AG04450 (cell line): ENCODE measurements at regions not wholly inside any gene's neighbourhood (a gene's known extent, or its start where the extent isn't known, plus 50 kb on each side); places are given as distances from the start of the nearest gene placed in this dataset.

Experiments used
- CTCF ChIA-PET: fragments of 300-600, 350-600 bp; formaldehyde crosslinking; extraction: SDS; loops from one replicate; lab custom pipeline; 2022; ENCODE audit warnings: antibody characterized with exemption, inconsistent platforms; lab: Charles Lee
- POLR2A ChIA-PET: fragments of 350-600 bp; formaldehyde crosslinking; extraction: SDS; loops from one replicate; lab custom pipeline; 2021; ENCODE audit warnings: antibody characterized with exemption, inconsistent platforms; lab: Yijun Ruan, JAX
- DNase-seq: peaks from one replicate; pipeline ENCODE4 v3.0.0-alpha.2; 2011; ENCODE audit warnings: low read depth, low spot score
- H3K27ac ChIP-seq: one replicate; pipeline ENCODE4 v1.5.1; 2012; ENCODE audit warnings: low read depth, low read length, control low read depth
- H3K27me3 ChIP-seq: one replicate; pipeline ENCODE4 v1.6.0; 2012; ENCODE audit warnings: low read length; ENCODE audit not compliant: control insufficient read depth, insufficient read depth
- H3K4me3 ChIP-seq: 2 replicates; pipeline ENCODE4 v1.5.1; 2011; ENCODE audit warnings: mild to moderate bottlenecking, low read depth, low read length, control low read depth
- H3K9me3 ChIP-seq: 2 replicates; pipeline ENCODE4 v1.5.1; 2012; ENCODE audit warnings: low read length; ENCODE audit not compliant: control insufficient read depth, insufficient read depth
- TF ChIP-seq, protein P1 (sequence below): IDR thresholded peaks from 2 replicates; pipeline ENCODE4 v1.5.1; 2011; ENCODE audit warnings: low read depth, low read length, control low read depth, inconsistent platforms

DNA sequence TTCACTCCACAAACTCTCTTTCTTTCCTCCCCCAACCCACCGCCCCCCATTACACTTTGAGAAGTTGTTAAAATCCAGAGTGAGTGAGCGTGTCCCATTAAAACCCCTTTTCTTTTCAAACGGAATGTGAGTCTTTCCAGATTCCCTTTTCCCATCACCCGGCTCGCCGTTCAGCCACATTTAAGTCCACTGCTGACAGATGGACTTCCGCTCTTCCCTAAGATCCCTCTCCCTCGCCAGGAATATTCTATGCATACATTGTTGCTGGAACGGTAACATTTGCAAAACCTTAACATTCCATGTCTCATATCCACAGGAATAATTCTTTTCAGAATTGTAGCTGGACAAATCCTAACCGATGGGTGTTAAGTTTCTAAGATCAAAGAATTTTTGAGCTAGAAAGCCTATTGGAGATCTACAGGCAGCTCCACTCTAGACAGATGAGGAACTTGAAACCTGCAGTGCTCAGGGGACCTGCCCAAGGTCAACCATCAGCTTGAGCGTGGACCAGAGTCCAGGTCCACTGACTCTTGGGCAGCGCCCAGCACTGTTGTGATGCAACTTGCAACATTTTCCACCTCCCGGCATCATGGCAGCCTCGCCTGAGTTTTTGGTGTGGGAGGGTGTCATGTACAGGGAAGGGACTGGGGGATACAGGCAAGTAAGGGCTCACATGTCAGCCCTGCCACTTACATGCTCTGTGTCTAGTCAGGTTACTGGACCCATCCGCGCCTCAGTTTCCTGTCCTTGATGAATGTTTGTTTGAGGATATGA is 500.1 kb downstream of the CCDC171 start:
- H3K9me3 ChIP-seq: no peaks in the 10 kb centered on the region
- no peak overlapping the region for H3K27ac ChIP-seq
- no peak for DNase-seq
- no peaks in the 10 kb centered on the region for H3K27me3 ChIP-seq
- TF ChIP-seq, protein P1, sequence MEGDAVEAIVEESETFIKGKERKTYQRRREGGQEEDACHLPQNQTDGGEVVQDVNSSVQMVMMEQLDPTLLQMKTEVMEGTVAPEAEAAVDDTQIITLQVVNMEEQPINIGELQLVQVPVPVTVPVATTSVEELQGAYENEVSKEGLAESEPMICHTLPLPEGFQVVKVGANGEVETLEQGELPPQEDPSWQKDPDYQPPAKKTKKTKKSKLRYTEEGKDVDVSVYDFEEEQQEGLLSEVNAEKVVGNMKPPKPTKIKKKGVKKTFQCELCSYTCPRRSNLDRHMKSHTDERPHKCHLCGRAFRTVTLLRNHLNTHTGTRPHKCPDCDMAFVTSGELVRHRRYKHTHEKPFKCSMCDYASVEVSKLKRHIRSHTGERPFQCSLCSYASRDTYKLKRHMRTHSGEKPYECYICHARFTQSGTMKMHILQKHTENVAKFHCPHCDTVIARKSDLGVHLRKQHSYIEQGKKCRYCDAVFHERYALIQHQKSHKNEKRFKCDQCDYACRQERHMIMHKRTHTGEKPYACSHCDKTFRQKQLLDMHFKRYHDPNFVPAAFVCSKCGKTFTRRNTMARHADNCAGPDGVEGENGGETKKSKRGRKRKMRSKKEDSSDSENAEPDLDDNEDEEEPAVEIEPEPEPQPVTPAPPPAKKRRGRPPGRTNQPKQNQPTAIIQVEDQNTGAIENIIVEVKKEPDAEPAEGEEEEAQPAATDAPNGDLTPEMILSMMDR: no peak
- ChIA-PET POLR2A (no interaction called here), CTCF (interaction anchor here (0.6 kb wide), 1 partner anchor 9 kb away, joined by 3 read pairs; no protein-coding TSS in a partner anchor)
- H3K4me3 ChIP-seq: no peak overlapping the region

DNA sequence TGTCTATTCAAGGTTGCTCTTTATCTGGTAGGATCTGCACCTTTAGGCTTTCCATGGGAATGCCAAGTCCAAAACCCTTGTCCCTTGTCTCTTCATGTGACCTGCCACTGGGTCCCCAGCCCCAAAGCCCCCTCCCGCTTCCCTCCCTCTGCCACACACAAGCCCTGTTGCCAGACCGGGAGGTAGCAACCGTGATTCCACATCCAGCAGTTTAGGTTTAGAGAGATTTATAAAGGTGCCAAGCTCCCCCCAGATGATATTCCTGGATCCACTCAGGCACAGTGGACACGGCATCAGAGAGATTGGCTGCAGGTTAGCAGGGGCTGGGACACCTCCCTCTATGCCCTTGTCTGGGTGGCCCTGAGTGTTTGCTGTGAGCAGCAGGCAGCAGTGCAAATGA is 504.7 kb downstream of the CCDC171 start:
- DNase-seq: no peak
- peak overlapping the region; percentile 69 for H3K27ac ChIP-seq
- CTCF ChIA-PET: no interaction called here

DNA sequence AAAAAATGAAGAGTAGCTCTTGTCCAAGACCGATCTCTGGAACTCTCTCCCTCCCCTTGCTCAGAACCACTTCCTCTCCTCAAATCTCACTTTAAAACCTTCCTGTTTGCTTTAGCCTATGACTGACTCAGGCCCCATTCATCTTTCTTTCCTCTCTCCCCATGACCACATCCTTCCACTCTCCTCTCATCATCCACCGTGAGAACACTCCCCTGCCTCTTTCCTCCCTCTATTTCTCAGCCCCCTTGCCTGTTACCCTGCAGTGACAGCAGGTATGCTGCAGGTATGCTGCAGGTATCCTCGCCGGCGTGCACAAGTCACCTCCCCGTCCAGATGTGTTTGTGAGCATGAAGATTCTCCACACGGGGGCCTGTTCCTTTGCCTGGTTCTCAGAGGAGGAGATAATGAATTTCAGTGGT is 505.3 kb downstream of the CCDC171 start:
- Histone ChIP-seq H3K27me3 (no peaks in the 10 kb centered on the region), H3K4me3 (no peak overlapping the region), H3K9me3 (no peaks in the 10 kb centered on the region), H3K27ac (peak overlapping the region; percentile 69)
- TF ChIP-seq, protein P1: no peak
- ChIA-PET POLR2A (no interaction called here), CTCF (no interaction called here)
- no peak for DNase-seq

More for the DNA sequence above, 504.7 kb downstream of the CCDC171 start:
- Histone ChIP-seq H3K4me3 (no peak overlapping the region), H3K9me3 (no peaks in the 10 kb centered on the region), H3K27me3 (no peaks in the 10 kb centered on the region)
- POLR2A ChIA-PET: interaction anchor here (0.9 kb wide), 1 partner anchor 12 kb away, joined by 3 read pairs; no protein-coding TSS in a partner anchor
- TF ChIP-seq, protein P1: no peak

DNA sequence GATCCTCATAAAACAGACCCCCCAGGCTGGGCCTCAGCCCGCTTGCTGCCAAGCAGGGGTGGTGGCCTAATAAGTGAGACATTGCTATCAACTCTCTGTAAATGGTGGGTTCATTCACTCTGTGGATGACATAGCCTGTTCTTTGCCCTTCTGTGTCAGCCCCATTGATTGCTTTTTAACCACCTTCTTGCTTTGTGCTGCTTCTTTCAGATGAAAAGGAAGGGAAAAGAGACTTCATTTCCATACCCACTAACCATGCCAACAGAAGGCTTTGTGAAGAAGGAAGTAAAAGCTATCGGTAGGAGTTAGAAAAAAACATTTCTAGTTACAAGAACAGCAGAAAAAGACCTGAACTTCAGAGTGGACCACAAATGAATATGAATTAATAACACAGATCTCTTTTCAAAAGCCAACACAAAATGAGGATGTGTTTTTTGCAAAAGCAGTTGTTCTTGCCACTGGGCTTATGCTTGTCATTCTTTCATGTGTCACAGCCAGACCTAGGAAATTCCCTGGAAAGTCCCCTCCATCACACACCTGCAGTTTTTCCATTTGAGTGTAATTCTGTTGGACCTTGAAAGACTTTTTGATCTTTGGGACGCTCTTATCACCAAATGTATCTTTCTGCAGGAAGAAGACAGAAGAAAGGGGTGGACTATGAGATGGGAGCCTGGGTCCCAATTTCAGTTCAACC is 507.7 kb downstream of the CCDC171 start:
- TF ChIP-seq, protein P1: no peak
- DNase-seq: no peak
- H3K9me3 ChIP-seq: no peaks in the 10 kb centered on the region
- H3K4me3 ChIP-seq: no peak overlapping the region
- no peak overlapping the region for H3K27ac ChIP-seq
- ChIA-PET CTCF (no interaction called here), POLR2A (no interaction called here)
- no peaks in the 10 kb centered on the region for H3K27me3 ChIP-seq
